ENCODE measurements at regions not wholly inside any gene's neighbourhood (a gene's known extent, or its start where the extent isn't known, plus 50 kb on each side); places are given as distances from the start of the nearest gene placed in this dataset.

DNA sequence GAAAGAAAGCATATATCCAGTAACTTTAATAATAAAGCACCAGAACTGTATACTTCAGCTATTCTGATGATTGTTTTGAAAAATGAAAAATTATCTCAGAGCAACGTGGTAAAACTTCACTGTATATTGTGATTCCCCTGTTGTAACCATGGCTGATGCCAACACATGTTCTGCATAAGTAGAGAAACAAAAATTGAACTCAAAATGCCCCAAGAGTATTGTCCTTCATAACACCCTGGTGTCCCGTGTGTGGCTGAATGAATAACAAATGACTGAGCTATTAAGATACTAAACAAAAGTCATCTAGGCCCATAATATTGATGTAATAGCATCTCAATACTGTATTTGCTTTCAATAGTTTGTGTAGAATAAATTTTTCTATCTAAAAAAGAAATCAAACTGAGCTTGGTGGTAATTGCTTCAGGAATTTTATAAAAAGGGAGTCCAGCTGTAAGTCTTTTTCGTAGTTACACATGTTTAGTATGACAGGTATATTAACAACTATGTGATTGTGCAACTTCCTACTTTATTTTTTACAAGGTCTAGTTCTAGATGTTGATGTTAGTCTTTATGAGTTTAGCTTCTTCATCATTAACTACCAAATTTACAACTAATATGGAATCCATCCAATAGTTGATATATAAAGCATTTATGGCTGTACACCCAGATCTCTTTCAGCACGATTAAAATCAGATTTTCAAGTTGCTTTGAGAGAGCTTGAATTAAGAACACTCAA is 623.8 kb upstream of the AGTR1 start:
- TF ChIP-seq, protein P1, sequence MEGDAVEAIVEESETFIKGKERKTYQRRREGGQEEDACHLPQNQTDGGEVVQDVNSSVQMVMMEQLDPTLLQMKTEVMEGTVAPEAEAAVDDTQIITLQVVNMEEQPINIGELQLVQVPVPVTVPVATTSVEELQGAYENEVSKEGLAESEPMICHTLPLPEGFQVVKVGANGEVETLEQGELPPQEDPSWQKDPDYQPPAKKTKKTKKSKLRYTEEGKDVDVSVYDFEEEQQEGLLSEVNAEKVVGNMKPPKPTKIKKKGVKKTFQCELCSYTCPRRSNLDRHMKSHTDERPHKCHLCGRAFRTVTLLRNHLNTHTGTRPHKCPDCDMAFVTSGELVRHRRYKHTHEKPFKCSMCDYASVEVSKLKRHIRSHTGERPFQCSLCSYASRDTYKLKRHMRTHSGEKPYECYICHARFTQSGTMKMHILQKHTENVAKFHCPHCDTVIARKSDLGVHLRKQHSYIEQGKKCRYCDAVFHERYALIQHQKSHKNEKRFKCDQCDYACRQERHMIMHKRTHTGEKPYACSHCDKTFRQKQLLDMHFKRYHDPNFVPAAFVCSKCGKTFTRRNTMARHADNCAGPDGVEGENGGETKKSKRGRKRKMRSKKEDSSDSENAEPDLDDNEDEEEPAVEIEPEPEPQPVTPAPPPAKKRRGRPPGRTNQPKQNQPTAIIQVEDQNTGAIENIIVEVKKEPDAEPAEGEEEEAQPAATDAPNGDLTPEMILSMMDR (conservative IDR thresholded peaks at IDR 0.05; ENCODE audit: low read depth, low read length) = no peak
- TF ChIP-seq EZH2 (IDR thresholded peaks at IDR 0.05; ENCODE audit: borderline replicate concordance, low read depth, low read length, poor library complexity, severe bottlenecking) = no peak

Measured in A673 (cell line).